ENCODE measurements at regions not wholly inside any gene's neighbourhood (a gene's known extent, or its start where the extent isn't known, plus 50 kb on each side); places are given as distances from the start of the nearest gene placed in this dataset.

DNA sequence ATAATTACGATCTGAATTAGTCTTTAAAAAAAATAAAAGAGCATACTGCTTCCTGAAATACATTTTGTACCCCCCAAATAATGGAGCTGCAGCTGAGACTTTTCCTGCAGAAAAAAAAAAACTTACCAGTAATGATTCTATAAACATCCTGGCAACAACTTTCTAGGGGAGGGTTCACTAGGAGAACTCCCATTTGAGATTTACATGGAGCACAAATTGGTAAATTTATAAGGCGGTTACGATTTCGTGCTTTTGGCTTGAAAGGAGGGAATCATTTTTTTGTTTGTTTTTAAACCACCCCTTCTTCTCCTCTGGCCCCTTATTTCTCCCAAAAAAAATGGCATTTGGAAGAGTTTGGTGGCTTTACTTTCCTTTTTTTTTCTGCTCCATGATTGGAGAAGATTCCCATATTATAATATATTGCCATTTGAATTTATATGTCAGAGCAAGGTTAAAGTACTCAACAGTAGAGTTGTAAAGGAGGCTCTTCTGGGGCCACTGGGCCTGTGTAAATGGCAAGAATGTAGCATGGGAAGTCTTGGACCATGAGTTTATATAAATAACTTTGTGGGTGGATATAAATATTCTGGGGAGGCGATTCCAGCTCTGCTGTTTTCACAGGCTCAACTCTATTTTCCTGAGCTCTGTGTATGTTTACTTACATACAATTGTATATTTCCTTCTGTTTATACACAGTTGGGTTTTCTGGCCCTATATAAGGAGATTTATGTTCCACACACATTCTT is 159.9 kb downstream of the CSNK1G3 start:
- H3K4me3 ChIP-seq (ENCODE audit: control extremely low read depth in 1 of 5, extremely low read depth in 1 of 5, insufficient read depth in 1 of 5, low read depth in 2 of 5, low read length in 4 of 5) = no peak overlapping the region
- Mint-ChIP-seq H3K9me3 (ENCODE audit: insufficient read depth) (no peaks in the 10 kb centered on the region), H3K4me3 (no peak overlapping the region), H3K27me3 (no peaks in the 10 kb centered on the region), H3K27ac (no peak overlapping the region), H3K4me1 (peaks cover 2% of the 10 kb centered on the region)
- H3K27me3 ChIP-seq (replicated peaks in 1 of 4; ENCODE audit: control extremely low read depth in 1 of 4, control insufficient read depth in 3 of 4, insufficient read depth in 4 of 4, low read length in 3 of 4) = no peaks in the 10 kb centered on the region
- CTCF ChIA-PET = interaction anchor here (0.6 to 2.1 kb wide), 11 partner anchors 10 to 1738 kb away, joined by 3 to 10 read pairs (median 3); no protein-coding TSS in a partner anchor
- no peaks in the 10 kb centered on the region for H3K9me3 ChIP-seq (ENCODE audit: control extremely low read depth in 1 of 3, control insufficient read depth in 2 of 3, insufficient read depth in 1 of 3, low read length in 2 of 3)
- H3K4me1 ChIP-seq (ENCODE audit: control insufficient read depth in 2 of 2, insufficient read depth in 2 of 2, low read length in 2 of 2) = peaks cover 0 to 3% of the 10 kb centered on the region in 2 donors
- DNase-seq (no peak), ATAC-seq (ENCODE audit: low read depth) (no peak)
- TF ChIP-seq EZH2 (IDR thresholded peaks at IDR 0.05; ENCODE audit: borderline replicate concordance, insufficient read depth, low read depth, low read length, poor library complexity, severe bottlenecking) = no peak
- TF ChIP-seq, protein P1, sequence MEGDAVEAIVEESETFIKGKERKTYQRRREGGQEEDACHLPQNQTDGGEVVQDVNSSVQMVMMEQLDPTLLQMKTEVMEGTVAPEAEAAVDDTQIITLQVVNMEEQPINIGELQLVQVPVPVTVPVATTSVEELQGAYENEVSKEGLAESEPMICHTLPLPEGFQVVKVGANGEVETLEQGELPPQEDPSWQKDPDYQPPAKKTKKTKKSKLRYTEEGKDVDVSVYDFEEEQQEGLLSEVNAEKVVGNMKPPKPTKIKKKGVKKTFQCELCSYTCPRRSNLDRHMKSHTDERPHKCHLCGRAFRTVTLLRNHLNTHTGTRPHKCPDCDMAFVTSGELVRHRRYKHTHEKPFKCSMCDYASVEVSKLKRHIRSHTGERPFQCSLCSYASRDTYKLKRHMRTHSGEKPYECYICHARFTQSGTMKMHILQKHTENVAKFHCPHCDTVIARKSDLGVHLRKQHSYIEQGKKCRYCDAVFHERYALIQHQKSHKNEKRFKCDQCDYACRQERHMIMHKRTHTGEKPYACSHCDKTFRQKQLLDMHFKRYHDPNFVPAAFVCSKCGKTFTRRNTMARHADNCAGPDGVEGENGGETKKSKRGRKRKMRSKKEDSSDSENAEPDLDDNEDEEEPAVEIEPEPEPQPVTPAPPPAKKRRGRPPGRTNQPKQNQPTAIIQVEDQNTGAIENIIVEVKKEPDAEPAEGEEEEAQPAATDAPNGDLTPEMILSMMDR (IDR thresholded peaks at IDR 0.05) = no peak
- intact Hi-C loops (cut with micrococcal nuclease) = no loop called here
- no peaks in the 10 kb centered on the region for H4K20me1 ChIP-seq (ENCODE audit: control insufficient read depth, insufficient read depth, low read length, poor library complexity, severe bottlenecking)
- H3K4me2 ChIP-seq (replicated peaks; ENCODE audit: low read depth, low read length, poor library complexity, severe bottlenecking) = no peak overlapping the region
- no peak overlapping the region for H3K27ac ChIP-seq (ENCODE audit: low read length in 2 of 2)
- no peaks in the 10 kb centered on the region for H3K79me2 ChIP-seq (ENCODE audit: control insufficient read depth, insufficient read depth, low read length)
- POLR2A ChIA-PET = interaction anchor here (0.7 kb wide), 1 partner anchor 1015 kb away, joined by 3 read pairs; no protein-coding TSS in a partner anchor
- H3K9ac ChIP-seq (ENCODE audit: low read length) = no peak overlapping the region
- no peaks in the 10 kb centered on the region for H3K36me3 ChIP-seq (replicated peaks in 1 of 2; ENCODE audit: control extremely low read depth in 1 of 2, control insufficient read depth in 1 of 2, extremely low read depth in 1 of 2, insufficient read depth in 2 of 2, low read length in 1 of 2)
- WGBS (ENCODE audit: insufficient coverage) = no CpG with 5 or more reads among the region's 5 CpGs
- no peak overlapping the region for H2AFZ ChIP-seq (ENCODE audit: insufficient read depth, low read depth, low read length, poor library complexity, severe bottlenecking)

DNA sequence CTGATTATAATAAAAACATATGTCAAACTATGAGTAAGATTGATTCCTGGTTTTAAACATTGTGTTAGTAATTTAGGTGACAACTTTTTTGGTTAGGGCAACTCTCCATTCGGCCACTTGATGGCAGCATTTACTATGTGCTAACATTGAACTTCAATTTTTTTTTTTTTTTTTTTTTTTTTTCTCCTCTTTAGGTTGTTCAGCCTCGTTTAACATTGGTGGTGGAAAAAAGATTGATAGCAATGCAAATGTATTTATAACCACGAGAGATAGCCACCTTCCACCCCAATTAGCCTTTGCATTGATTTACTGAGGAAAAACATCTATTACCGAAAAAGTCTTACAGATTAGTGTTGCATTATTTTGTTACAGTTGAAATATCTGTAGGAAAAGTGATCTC is 159.1 kb downstream of the CSNK1G3 start:
- Histone ChIP-seq H3K9ac (ENCODE audit: low read length) (no peak overlapping the region), H2AFZ (ENCODE audit: insufficient read depth, low read depth, low read length, poor library complexity, severe bottlenecking) (no peak overlapping the region), H3K79me2 (ENCODE audit: control insufficient read depth, insufficient read depth, low read length) (no peaks in the 10 kb centered on the region), H3K4me3 (ENCODE audit: control extremely low read depth in 1 of 5, extremely low read depth in 1 of 5, insufficient read depth in 1 of 5, low read depth in 2 of 5, low read length in 4 of 5) (no peak overlapping the region), H3K27ac (ENCODE audit: low read length in 2 of 2) (no peak overlapping the region), H3K4me1 (ENCODE audit: control insufficient read depth in 2 of 2, insufficient read depth in 2 of 2, low read length in 2 of 2) (peaks cover 0 to 3% of the 10 kb centered on the region in 2 donors), H3K36me3 (replicated peaks in 1 of 2; ENCODE audit: control extremely low read depth in 1 of 2, control insufficient read depth in 1 of 2, extremely low read depth in 1 of 2, insufficient read depth in 2 of 2, low read length in 1 of 2) (no peaks in the 10 kb centered on the region), H4K20me1 (ENCODE audit: control insufficient read depth, insufficient read depth, low read length, poor library complexity, severe bottlenecking) (no peaks in the 10 kb centered on the region), H3K9me3 (ENCODE audit: control extremely low read depth in 1 of 3, control insufficient read depth in 2 of 3, insufficient read depth in 1 of 3, low read length in 2 of 3) (peaks cover 0 to under 1% (median 0%) of the 10 kb centered on the region in 3 donors), H3K27me3 (replicated peaks in 1 of 4; ENCODE audit: control extremely low read depth in 1 of 4, control insufficient read depth in 3 of 4, insufficient read depth in 4 of 4, low read length in 3 of 4) (no peaks in the 10 kb centered on the region), H3K4me2 (replicated peaks; ENCODE audit: low read depth, low read length, poor library complexity, severe bottlenecking) (no peak overlapping the region)
- Mint-ChIP-seq H3K27me3 (no peaks in the 10 kb centered on the region), H3K27ac (no peak overlapping the region), H3K9me3 (ENCODE audit: insufficient read depth) (no peaks in the 10 kb centered on the region), H3K4me3 (no peak overlapping the region), H3K4me1 (peaks cover 2% of the 10 kb centered on the region)
- POLR2A ChIA-PET = no interaction called here
- DNase-seq = peak; percentile 69
- TF ChIP-seq EZH2 (IDR thresholded peaks at IDR 0.05; ENCODE audit: borderline replicate concordance, insufficient read depth, low read depth, low read length, poor library complexity, severe bottlenecking) = no peak
- TF ChIP-seq, protein P1 (IDR thresholded peaks at IDR 0.05) = peak; percentile 93
- intact Hi-C loops (cut with micrococcal nuclease) = no loop called here
- CTCF ChIA-PET = interaction anchor here (0.6 to 2.1 kb wide), 18 partner anchors 10 to 1739 kb away, joined by 3 to 10 read pairs (median 3); no protein-coding TSS in a partner anchor
- WGBS (ENCODE audit: insufficient coverage) = no CpG with 5 or more reads among the region's 4 CpGs
- ATAC-seq (ENCODE audit: low read depth) = peak; percentile 58
